ENCODE measurements at regions not wholly inside any gene's neighbourhood (a gene's known extent, or its start where the extent isn't known, plus 50 kb on each side); places are given as distances from the start of the nearest gene placed in this dataset.

- TF ChIP-seq CTCF (conservative IDR thresholded peaks at IDR 0.05; ENCODE audit: low read depth, low read length), result no peak
- no peak for TF ChIP-seq POLR2A (IDR thresholded peaks at IDR 0.05; ENCODE audit: low read depth, low read length)
- no peak for TF ChIP-seq RFX5 (IDR thresholded peaks at IDR 0.05; ENCODE audit: low read depth, low read length)
Observed at GRCh38 chr10:130974166-130974565, 337.4 kb downstream of the TCERG1L start.
